Brain microvascular endothelial cell (primary cell): ENCODE measurements at regions not wholly inside any gene's neighbourhood (a gene's known extent, or its start where the extent isn't known, plus 50 kb on each side); places are given as distances from the start of the nearest gene placed in this dataset.
A peak's percentile ranks its signal among the peaks of the same experiment; 100 is the strongest.

Experiments used
- DNase-seq: peaks from one replicate; pipeline ENCODE4 v3.0.0-alpha.2; 2020
- H3K27ac ChIP-seq: fragments of 250-450 bp; sonication (Bioruptor Pico); 2 replicates; pipeline ENCODE4 v1.5.1; 2020; ENCODE audit warnings: mild to moderate bottlenecking, moderate library complexity
- H3K27me3 ChIP-seq: fragments of 250-450 bp; sonication (Bioruptor Pico); replicated peaks from 2 replicates; pipeline ENCODE4 v1.5.1; 2020; ENCODE audit warnings: mild to moderate bottlenecking
- H3K36me3 ChIP-seq: fragments of 250-450 bp; sonication (Bioruptor Pico); replicated peaks from 2 replicates; pipeline ENCODE4 v1.5.1; 2020; ENCODE audit warnings: mild to moderate bottlenecking
- H3K4me3 ChIP-seq: 2 replicates; pipeline ENCODE4 v1.5.1; 2011; ENCODE audit warnings: low read depth, mild to moderate bottlenecking, control low read depth, low read length, moderate library complexity
- in situ Hi-C: cut with HindIII; loops from 2 replicates; pipeline ENCODE4 v1.10.0; 2017; ENCODE audit warnings: low sequenced_read_pairs, low pct_ligation_motif_present
- TF ChIP-seq, protein P1 (sequence below): IDR thresholded peaks from 2 replicates; pipeline ENCODE4 v1.5.1; 2011; ENCODE audit warnings: low read depth, mild to moderate bottlenecking, moderate library complexity, low read length, control low read depth, inconsistent platforms; ENCODE audit errors: missing control alignments

DNA sequence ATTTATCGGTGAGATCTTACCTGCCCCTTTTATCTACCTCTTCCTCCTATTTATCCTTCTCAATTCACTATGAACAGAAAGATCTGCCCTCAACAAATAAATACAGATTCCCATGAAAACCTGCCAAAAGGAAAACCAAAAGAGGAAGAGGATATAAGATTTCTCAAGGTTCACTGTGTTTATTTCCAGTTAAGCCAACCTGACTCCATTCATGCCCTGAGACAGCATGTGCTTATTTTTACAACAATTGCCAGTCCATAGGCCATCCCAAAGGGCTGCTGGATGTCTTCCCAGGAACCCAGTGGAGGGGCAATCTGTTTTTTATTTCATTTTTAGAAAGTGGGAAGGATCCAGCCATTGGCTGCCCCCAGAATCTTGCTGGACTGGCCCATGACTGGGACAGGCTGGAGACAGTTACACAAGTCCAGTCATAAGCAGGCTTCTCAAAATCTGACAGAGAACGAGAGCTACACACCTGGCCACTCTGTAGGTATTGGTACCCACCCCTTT, 209.1 kb downstream of the IRS2 start:
- no peaks in the 10 kb centered on the region for H3K27me3 ChIP-seq
- in situ Hi-C loops: no loop called here
- no peak overlapping the region for H3K4me3 ChIP-seq
- no peak overlapping the region for H3K27ac ChIP-seq
- H3K36me3 ChIP-seq: no peaks in the 10 kb centered on the region
- DNase-seq: no peak
- TF ChIP-seq, protein P1, sequence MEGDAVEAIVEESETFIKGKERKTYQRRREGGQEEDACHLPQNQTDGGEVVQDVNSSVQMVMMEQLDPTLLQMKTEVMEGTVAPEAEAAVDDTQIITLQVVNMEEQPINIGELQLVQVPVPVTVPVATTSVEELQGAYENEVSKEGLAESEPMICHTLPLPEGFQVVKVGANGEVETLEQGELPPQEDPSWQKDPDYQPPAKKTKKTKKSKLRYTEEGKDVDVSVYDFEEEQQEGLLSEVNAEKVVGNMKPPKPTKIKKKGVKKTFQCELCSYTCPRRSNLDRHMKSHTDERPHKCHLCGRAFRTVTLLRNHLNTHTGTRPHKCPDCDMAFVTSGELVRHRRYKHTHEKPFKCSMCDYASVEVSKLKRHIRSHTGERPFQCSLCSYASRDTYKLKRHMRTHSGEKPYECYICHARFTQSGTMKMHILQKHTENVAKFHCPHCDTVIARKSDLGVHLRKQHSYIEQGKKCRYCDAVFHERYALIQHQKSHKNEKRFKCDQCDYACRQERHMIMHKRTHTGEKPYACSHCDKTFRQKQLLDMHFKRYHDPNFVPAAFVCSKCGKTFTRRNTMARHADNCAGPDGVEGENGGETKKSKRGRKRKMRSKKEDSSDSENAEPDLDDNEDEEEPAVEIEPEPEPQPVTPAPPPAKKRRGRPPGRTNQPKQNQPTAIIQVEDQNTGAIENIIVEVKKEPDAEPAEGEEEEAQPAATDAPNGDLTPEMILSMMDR: no peak

DNA sequence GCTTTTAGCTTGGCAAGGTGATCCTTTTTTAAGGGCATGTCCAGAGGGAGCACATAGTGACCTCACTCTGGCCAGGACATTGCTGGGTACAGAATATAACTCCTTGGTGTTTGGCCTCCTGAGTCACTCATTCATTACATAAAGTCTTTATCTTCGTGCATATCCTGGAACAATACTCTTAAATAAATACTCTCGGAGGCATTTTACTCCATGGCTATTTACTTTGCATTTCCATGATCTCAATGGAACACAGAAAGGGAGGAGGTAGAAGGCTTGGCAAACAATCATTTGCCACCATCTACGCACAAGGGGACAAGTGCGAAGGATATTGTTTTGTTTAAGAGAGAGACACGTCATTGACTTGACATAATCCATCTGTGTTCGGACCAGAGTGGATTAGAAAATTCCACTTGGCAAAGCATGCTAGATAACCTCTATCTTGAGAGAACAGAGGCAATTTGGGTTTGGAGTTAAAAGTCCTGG, 210.0 kb downstream of the IRS2 start:
- Histone ChIP-seq H3K36me3 (no peaks in the 10 kb centered on the region), H3K27ac (no peak overlapping the region), H3K27me3 (no peaks in the 10 kb centered on the region), H3K4me3 (no peak overlapping the region)
- TF ChIP-seq, protein P1: no peak
- in situ Hi-C loops: no loop called here
- peak; percentile 10 for DNase-seq

DNA sequence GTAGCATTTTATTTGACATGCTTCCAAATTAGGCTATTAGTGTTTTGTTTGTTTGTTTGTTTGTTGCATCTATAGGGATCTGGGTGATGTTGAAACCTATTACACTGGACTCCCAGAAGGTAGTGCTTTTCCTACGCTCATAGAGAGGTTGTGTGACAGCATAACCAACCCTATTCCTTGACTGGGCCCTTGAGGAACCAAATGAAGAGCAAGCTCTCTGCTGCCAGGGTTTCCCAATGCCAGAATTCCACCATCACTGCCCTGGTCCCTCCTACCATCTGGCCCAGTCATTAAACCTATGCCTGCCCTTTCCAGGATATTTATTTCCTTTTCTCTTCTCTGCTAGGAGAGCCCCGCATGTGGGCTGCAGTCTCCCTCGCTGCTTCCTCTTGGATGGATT, 210.6 kb downstream of the IRS2 start:
- no peak for DNase-seq
- H3K36me3 ChIP-seq: no peaks in the 10 kb centered on the region
- no peaks in the 10 kb centered on the region for H3K27me3 ChIP-seq
- H3K27ac ChIP-seq: no peak overlapping the region
- TF ChIP-seq, protein P1: no peak
- no peak overlapping the region for H3K4me3 ChIP-seq
- in situ Hi-C loops: no loop called here

DNA sequence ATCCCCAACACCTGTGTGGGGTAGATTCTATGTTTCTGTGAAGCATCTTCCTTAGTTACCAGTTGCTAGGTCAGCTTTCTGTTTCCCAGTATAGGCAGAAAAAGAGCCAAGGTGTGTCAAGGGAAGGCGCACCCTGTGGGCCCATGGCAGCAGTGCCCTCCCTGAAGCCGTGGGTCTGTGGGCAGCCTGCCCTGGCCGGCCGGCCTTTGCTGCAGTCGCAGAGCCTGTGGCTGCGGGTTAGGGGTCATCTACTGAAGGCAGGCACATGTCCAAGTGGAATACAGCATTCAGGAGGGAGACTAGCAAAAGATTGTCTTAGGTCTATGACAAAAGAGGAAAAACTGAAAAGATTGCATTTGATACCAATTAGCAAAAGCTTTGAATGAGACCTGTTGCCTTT, 214.0 kb downstream of the IRS2 start:
- Histone ChIP-seq H3K27me3 (no peaks in the 10 kb centered on the region), H3K36me3 (no peaks in the 10 kb centered on the region), H3K4me3 (no peak overlapping the region), H3K27ac (no peak overlapping the region)
- in situ Hi-C loops: no loop called here
- no peak for DNase-seq
- TF ChIP-seq, protein P1: no peak

DNA sequence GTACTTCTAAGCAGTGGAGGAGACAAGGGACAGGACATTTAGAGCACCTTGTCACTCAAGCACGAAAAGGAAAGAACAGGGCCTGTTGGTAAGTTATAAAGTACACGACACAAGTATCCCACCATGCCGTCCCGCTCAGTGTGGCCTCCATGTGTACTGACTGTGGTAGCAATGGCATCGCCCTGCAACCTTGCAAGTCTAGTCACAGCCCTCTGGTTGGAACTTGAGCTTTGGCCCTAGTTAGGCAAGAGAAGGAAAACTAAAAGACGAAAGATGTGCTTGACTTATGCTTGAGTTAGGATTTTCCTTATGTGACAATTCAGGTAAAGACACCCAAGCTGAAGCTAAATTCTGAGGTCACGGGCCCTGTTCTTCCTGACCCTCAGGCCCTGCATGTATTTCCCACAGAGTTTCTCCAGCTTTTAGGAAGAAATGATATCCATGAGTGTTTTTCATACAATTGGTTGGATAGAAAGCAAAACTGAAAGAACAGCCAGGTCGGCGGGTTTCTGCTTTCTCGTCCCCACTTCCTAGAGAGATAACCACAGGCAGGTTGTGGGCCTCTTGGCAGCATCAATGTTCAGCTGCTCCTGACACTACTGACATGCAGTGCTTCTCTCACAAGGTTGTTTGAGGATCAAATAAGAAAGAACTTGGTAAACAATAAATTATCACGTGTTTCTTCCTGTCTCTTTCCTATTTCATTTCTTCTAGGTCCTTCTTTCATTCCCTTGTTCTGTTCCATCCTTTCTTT, 216.2 kb downstream of the IRS2 start:
- Histone ChIP-seq H3K4me3 (no peak overlapping the region), H3K27ac (no peak overlapping the region), H3K27me3 (no peaks in the 10 kb centered on the region), H3K36me3 (no peaks in the 10 kb centered on the region)
- no peak for DNase-seq
- TF ChIP-seq, protein P1: no peak
- in situ Hi-C loops: no loop called here
